ENCODE measurements at regions not wholly inside any gene's neighbourhood (a gene's known extent, or its start where the extent isn't known, plus 50 kb on each side); places are given as distances from the start of the nearest gene placed in this dataset.

DNA sequence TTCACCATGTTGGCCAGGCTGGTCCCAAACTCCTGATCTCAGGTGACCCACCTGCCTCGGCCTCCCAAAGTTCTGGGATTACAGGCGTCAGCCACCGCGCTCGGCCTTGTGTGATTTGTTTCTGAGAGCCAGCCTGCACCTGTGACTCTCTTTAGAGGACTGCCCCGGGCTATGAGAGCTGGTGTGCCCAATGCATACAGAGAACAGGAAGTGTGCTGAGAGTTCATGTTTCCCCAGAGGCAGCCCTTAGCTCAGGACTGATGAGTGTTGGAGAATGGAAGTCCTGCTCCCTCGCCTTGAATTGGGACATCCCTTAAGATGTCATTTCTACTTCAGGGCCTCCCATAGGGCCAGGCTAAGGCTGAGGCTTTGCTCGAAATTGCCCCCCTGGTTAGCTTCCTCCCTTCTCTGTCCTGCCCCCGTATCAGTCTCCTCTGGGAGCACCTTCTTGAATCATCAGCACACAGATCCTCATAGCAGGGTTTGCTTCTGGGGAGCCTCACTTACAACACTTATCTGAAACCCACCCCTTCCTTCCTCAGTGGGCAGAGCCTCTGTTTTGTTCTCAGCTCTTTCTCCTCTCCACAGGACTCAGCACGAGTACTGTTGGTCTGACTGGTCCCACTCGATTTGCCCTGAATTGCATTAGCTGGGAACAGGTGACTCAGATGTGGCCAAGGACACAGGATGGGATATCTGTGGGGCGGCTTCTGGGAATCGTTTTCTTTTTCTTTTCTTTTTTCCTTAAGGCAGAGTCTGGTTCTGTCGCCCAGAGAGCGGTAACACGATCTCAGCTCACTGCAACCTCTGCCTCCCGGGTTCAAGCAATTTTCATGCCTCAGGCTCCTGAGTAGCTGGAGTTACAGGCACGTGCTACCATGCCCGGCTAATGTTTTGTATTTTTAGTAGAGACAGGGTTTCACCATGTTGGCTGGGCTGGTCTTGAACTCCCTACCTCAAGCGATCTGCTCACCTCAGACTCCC lies 80.1 kb downstream of the UBIAD1 start:
- 38 to 45% (median 42%) methylated on average over 20 of the region's 20 CpGs for WGBS, 3 donors
- Histone ChIP-seq H3K27ac (no peak overlapping the region), H3K4me1 (no peaks in the 10 kb centered on the region), H3K4me3 (no peak overlapping the region), H3K36me3 (ENCODE audit: insufficient read depth in 1 of 2, low read depth in 1 of 2) (no peaks in the 10 kb centered on the region), H3K27me3 (ENCODE audit: insufficient read depth in 3 of 3, low read length in 2 of 3) (peaks cover 0 to 29% (median 0%) of the 10 kb centered on the region in 3 donors), H3K9me3 (no peaks in the 10 kb centered on the region)
- TF ChIP-seq, protein P1, sequence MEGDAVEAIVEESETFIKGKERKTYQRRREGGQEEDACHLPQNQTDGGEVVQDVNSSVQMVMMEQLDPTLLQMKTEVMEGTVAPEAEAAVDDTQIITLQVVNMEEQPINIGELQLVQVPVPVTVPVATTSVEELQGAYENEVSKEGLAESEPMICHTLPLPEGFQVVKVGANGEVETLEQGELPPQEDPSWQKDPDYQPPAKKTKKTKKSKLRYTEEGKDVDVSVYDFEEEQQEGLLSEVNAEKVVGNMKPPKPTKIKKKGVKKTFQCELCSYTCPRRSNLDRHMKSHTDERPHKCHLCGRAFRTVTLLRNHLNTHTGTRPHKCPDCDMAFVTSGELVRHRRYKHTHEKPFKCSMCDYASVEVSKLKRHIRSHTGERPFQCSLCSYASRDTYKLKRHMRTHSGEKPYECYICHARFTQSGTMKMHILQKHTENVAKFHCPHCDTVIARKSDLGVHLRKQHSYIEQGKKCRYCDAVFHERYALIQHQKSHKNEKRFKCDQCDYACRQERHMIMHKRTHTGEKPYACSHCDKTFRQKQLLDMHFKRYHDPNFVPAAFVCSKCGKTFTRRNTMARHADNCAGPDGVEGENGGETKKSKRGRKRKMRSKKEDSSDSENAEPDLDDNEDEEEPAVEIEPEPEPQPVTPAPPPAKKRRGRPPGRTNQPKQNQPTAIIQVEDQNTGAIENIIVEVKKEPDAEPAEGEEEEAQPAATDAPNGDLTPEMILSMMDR (IDR thresholded peaks at IDR 0.05), result no peak
- DNase-seq, result no peak
- ATAC-seq, result no peak
- intact Hi-C loops (cut with DNase I), result no loop called here

DNA sequence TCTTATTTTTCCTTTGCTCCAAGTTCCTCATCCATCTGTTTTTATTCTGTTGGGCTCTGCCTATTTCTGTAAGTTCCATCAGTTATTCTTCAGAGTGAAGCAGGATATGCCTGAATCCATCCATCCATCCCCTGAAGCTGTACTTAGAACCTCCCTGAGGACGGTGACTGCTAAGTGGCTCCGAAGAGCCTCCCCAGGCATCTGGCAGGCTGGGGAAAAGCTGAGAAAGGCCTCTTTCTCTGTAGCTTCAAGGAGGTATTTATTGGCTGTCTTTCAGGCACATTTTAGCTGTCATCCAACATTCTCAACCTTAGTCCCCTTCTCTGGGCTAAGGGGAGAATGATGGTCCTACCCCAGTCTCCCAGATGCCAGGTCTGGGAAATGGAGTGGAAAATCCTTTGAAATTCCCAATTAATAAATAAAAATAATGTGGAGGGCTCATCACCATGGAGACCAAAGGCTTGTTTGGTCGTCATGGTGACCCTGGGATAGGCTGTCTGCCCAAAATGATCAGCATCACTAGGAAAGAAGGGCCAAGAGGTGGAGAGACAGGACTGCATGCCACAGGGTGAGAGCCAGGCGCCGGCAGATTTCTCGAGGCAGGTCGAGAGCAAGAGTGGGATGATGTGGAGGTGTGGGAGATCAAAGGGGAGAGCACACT lies 82.0 kb downstream of the UBIAD1 start:
- WGBS, 3 donors, result 39 to 42% (median 40%) methylated on average over 7 of the region's 7 CpGs
- Histone ChIP-seq H3K4me1 (no peaks in the 10 kb centered on the region), H3K27me3 (ENCODE audit: insufficient read depth in 3 of 3, low read length in 2 of 3) (peaks cover 0 to 30% (median 0%) of the 10 kb centered on the region in 3 donors), H3K4me3 (no peak overlapping the region), H3K9me3 (no peaks in the 10 kb centered on the region), H3K27ac (no peak overlapping the region), H3K36me3 (ENCODE audit: insufficient read depth in 1 of 2, low read depth in 1 of 2) (no peaks in the 10 kb centered on the region)
- ATAC-seq, result no peak
- intact Hi-C loops (cut with DNase I), result no loop called here
- no peak for DNase-seq
- TF ChIP-seq, protein P1 (IDR thresholded peaks at IDR 0.05), result no peak

DNA sequence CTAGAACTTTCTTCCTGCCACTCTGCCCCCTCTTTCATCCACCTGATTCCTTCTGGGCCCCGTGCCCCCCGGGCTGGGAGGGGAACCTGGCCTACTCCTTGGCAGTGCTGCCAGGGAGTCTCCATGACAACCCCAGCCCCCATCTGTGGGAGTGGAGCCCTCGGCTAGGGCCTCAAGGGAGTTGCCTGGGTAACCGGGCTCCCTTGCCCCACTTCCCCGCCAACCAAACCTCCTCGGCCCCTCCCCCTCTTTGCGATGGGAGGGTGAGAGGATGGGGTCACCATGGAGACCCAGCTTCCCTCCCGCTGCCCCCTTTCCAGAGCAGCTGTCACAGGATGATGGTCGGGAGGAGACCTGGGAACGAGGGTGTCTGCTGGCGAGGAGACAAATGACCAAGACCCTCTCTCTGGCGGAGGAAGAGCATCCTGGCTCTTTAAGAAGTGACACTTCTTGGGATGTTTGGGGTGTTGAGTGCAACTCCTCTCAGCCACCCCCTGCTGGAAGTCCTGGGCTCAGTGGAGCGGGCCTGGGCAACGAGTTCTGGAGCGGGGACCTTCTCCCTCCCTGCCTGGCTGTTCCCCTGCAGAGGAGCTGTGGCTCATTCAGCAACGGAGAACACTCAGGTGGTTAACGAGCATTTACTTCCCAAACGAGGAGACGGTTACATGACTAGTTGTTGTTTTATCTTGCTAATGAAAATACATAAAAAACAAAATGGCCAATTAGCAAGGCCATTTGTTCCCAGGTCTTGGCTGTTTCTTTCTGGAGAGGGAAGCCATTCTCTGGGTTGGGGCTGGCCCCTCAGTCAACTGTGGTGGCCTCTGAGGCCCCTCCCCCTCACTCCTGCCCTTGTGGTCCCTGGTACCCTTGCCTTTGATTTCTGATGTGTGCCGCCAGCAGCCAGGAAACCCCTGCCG lies 82.8 kb downstream of the UBIAD1 start:
- 20 to 22% (median 21%) methylated on average over 21 of the region's 21 CpGs for WGBS, 3 donors
- intact Hi-C loops (cut with DNase I), result no loop called here
- no peak overlapping the region for H3K4me3 ChIP-seq
- H3K9me3 ChIP-seq, result no peaks in the 10 kb centered on the region
- TF ChIP-seq, protein P1 (IDR thresholded peaks at IDR 0.05), result no peak
- ATAC-seq (no peak), DNase-seq (no peak)
- no peaks in the 10 kb centered on the region for H3K4me1 ChIP-seq
- peaks cover 0 to 35% (median 0%) of the 10 kb centered on the region in 3 donors for H3K27me3 ChIP-seq (ENCODE audit: insufficient read depth in 3 of 3, low read length in 2 of 3)
- no peaks in the 10 kb centered on the region for H3K36me3 ChIP-seq (ENCODE audit: insufficient read depth in 1 of 2, low read depth in 1 of 2)
- H3K27ac ChIP-seq, result no peak overlapping the region

DNA sequence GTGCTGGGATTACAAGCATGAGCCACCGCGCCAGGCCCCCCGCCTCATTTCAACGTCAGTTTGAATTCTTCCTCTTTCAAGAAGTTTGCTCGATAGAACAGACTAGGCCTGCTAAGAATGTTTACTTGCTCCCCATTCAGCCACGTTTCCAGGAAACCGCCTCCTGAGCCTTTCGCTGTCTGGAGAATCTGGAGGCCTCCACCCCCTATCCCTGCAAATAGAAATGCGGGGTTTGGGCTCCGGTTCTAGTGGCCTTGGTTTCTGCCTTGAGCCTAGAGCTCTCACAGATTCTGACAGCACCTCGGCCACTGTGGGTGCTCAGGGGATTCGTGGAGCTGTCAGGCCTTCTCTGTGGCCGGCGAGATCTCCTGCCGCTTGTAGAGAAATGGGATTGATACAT lies 84.3 kb downstream of the UBIAD1 start:
- H3K4me1 ChIP-seq, result no peaks in the 10 kb centered on the region
- TF ChIP-seq, protein P1 (IDR thresholded peaks at IDR 0.05), result no peak

More for the DNA sequence above, 84.3 kb downstream of the UBIAD1 start:
- WGBS, 3 donors, result 68 to 71% (median 69%) methylated on average over 15 of the region's 15 CpGs
- H3K9me3 ChIP-seq, result no peaks in the 10 kb centered on the region
- intact Hi-C loops (cut with DNase I), result no loop called here
- no peaks in the 10 kb centered on the region for H3K36me3 ChIP-seq (ENCODE audit: insufficient read depth in 1 of 2, low read depth in 1 of 2)
- no peak for DNase-seq
- H3K4me3 ChIP-seq, result no peak overlapping the region
- ATAC-seq, result no peak
- H3K27ac ChIP-seq, result no peak overlapping the region
- H3K27me3 ChIP-seq (ENCODE audit: insufficient read depth in 3 of 3, low read length in 2 of 3), result peaks cover 0 to 35% (median 0%) of the 10 kb centered on the region in 3 donors

Measured in psoas muscle (tissue), 7 donors.